KMS-11 (cell line): ENCODE measurements at regions not wholly inside any gene's neighbourhood (a gene's known extent, or its start where the extent isn't known, plus 50 kb on each side); places are given as distances from the start of the nearest gene placed in this dataset.

Experiments
- H2AFZ ChIP-seq: fragments of 200-600 bp; sonication (generic); 2 replicates; pipeline ENCODE4 v1.6.1; 2016; ENCODE audit warnings: antibody characterized with exemption, mixed run types, low read depth
- H3K27ac ChIP-seq: fragments of 200-600 bp; sonication (generic); 2 replicates; pipeline ENCODE4 v1.6.1; 2016; ENCODE audit warnings: mild to moderate bottlenecking, mixed run types
- H3K27me3 ChIP-seq: fragments of 200-600 bp; sonication (generic); 2 replicates; pipeline ENCODE4 v1.6.1; 2017; ENCODE audit warnings: mild to moderate bottlenecking, low read depth, mixed run types, moderate library complexity; ENCODE audit not compliant: insufficient read depth
- H3K36me3 ChIP-seq: fragments of 200-600 bp; sonication (generic); 2 replicates; pipeline ENCODE4 v1.6.1; 2017; ENCODE audit warnings: mild to moderate bottlenecking, mixed run types; ENCODE audit not compliant: insufficient read depth
- H3K4me1 ChIP-seq: fragments of 200-600 bp; sonication (generic); 2 replicates; pipeline ENCODE4 v1.6.1; 2016; ENCODE audit warnings: mild to moderate bottlenecking, low read depth, mixed run types; ENCODE audit not compliant: poor library complexity, severe bottlenecking
- H3K4me2 ChIP-seq: fragments of 200-600 bp; sonication (generic); 2 replicates; pipeline ENCODE4 v1.7.0; 2016; ENCODE audit warnings: mild to moderate bottlenecking, mixed run types
- H3K4me3 ChIP-seq: fragments of 200-600 bp; sonication (generic); IDR thresholded peaks from 2 replicates; pipeline ENCODE4 v1.6.1; 2017; ENCODE audit warnings: low read depth, low read length, mixed read lengths; ENCODE audit not compliant: insufficient read depth
- H3K79me2 ChIP-seq: fragments of 200-600 bp; sonication (generic); 2 replicates; pipeline ENCODE4 v1.6.1; 2016; ENCODE audit warnings: low read depth, mixed run types; ENCODE audit not compliant: insufficient read depth
- H3K9ac ChIP-seq: fragments of 200-600 bp; sonication (generic); 2 replicates; pipeline ENCODE4 v1.6.1; 2016; ENCODE audit warnings: mild to moderate bottlenecking, mixed run types
- H4K20me1 ChIP-seq: fragments of 200-600 bp; sonication (generic); 2 replicates; pipeline ENCODE4 v1.6.1; 2016; ENCODE audit warnings: mild to moderate bottlenecking, mixed run types; ENCODE audit not compliant: insufficient read depth
- TF ChIP-seq, protein P1 (sequence below): fragments of 200-600 bp; sonication (generic); conservative IDR thresholded peaks from 2 replicates; pipeline ENCODE4 v1.6.1; 2017; ENCODE audit warnings: low read depth, mild to moderate bottlenecking, antibody characterized with exemption, low read length, moderate library complexity, mixed read lengths

DNA sequence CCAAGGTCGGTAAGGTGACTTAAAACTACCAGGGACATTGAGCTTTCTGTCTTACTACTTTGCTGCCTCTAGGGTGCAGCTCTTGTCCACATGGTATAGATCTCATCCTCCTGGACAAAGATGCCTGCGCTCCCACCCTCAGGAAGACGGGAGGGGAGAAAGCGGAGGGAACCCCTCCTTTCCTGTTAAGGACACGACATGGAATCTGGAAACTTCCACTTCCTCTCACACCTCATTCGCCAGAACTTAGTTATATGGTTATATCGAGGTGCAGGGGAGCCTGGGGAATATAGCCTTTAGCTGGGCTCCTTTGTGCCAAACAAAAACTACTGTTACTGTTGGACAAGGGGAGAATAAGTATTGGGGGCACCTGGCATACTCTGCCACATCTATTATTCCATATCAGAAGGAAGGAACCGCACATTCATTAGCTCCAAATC, 224.3 kb upstream of the TSHZ2 start:
- no peak overlapping the region for H3K4me2 ChIP-seq
- H4K20me1 ChIP-seq = no peaks in the 10 kb centered on the region
- no peak overlapping the region for H3K9ac ChIP-seq
- H3K36me3 ChIP-seq = no peaks in the 10 kb centered on the region
- H3K27me3 ChIP-seq = no peaks in the 10 kb centered on the region
- H3K4me3 ChIP-seq = no peak overlapping the region
- no peak overlapping the region for H2AFZ ChIP-seq
- H3K79me2 ChIP-seq = no peaks in the 10 kb centered on the region
- H3K4me1 ChIP-seq = no peaks in the 10 kb centered on the region
- no peak overlapping the region for H3K27ac ChIP-seq
- TF ChIP-seq, protein P1, sequence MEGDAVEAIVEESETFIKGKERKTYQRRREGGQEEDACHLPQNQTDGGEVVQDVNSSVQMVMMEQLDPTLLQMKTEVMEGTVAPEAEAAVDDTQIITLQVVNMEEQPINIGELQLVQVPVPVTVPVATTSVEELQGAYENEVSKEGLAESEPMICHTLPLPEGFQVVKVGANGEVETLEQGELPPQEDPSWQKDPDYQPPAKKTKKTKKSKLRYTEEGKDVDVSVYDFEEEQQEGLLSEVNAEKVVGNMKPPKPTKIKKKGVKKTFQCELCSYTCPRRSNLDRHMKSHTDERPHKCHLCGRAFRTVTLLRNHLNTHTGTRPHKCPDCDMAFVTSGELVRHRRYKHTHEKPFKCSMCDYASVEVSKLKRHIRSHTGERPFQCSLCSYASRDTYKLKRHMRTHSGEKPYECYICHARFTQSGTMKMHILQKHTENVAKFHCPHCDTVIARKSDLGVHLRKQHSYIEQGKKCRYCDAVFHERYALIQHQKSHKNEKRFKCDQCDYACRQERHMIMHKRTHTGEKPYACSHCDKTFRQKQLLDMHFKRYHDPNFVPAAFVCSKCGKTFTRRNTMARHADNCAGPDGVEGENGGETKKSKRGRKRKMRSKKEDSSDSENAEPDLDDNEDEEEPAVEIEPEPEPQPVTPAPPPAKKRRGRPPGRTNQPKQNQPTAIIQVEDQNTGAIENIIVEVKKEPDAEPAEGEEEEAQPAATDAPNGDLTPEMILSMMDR = no peak

DNA sequence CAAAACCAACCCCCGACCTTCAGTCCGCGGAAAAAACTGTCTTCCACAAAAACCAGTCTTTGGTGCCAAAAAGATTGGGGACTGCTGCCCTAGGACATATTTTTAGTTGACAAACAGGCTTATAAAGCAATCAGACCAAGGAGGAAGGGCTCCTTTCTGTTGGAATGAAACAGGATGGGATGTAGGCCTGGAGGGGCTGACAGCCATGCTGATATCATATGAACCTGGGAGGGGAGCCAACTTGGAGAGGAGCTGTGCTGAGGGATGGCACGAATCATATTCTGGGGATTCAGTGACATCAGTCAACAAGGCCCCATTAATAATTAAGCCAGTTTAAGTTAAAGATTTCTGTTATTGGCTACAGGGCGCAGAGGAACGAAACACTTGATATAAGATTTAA, 225.4 kb upstream of the TSHZ2 start:
- Histone ChIP-seq H3K27ac (no peak overlapping the region), H3K4me3 (no peak overlapping the region), H3K79me2 (no peaks in the 10 kb centered on the region), H3K9ac (no peak overlapping the region), H4K20me1 (no peaks in the 10 kb centered on the region), H3K4me1 (no peaks in the 10 kb centered on the region), H3K4me2 (no peak overlapping the region), H2AFZ (no peak overlapping the region), H3K27me3 (no peaks in the 10 kb centered on the region), H3K36me3 (no peaks in the 10 kb centered on the region)
- TF ChIP-seq, protein P1 = no peak

DNA sequence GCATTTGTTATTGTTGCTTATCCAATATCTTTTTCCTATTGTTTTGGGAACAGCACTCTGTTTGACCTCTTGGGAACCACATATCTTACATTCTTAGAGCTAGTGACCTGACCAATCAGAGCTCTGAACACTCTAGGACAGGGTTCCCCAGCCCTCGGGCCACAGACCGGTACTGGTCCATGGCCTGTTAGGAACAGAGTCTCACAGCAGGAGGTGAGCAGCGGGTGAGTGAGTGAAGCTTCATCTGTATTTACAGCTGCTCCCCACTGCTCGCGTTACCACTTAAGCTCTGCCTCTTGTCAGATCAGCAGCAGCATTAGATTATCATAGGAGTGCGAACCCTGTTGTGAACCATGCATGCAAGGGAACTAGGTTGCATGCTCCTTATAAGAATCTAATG, 226.0 kb upstream of the TSHZ2 start:
- Histone ChIP-seq H3K4me1 (no peaks in the 10 kb centered on the region), H3K27me3 (no peaks in the 10 kb centered on the region), H3K36me3 (no peaks in the 10 kb centered on the region), H3K27ac (no peak overlapping the region), H3K4me2 (no peak overlapping the region), H3K4me3 (no peak overlapping the region), H3K79me2 (no peaks in the 10 kb centered on the region), H2AFZ (no peak overlapping the region), H3K9ac (no peak overlapping the region), H4K20me1 (no peaks in the 10 kb centered on the region)
- TF ChIP-seq, protein P1 = no peak

DNA sequence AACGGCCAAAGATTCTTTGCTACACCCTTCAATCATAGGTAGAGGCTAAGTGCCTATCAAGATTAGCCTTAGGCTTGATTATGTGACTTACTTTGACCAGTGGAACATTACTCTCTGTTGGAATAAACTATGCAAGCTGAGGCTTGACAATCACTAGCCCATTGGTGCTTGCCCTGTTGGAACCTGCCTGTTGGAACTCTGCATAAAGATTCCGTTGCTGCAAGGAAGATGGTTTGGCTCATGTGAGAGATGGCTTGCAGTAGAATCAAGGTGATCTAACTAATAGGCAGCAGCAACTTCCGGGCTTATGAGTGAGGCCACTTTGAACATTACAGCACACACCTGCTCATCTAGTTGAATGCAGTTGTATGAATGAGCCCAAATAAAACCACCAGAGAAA, 227.7 kb upstream of the TSHZ2 start:
- no peaks in the 10 kb centered on the region for H3K36me3 ChIP-seq
- H3K79me2 ChIP-seq = no peaks in the 10 kb centered on the region
- TF ChIP-seq, protein P1 = no peak
- no peak overlapping the region for H3K9ac ChIP-seq
- no peak overlapping the region for H3K4me3 ChIP-seq
- no peaks in the 10 kb centered on the region for H3K4me1 ChIP-seq
- H3K27me3 ChIP-seq = no peaks in the 10 kb centered on the region
- no peaks in the 10 kb centered on the region for H4K20me1 ChIP-seq
- H2AFZ ChIP-seq = no peak overlapping the region
- H3K4me2 ChIP-seq = no peak overlapping the region
- H3K27ac ChIP-seq = no peak overlapping the region
